ENCODE measurements at regions not wholly inside any gene's neighbourhood (a gene's known extent, or its start where the extent isn't known, plus 50 kb on each side); places are given as distances from the start of the nearest gene placed in this dataset.
"Not testable (repeated sequence)": the region's sequence is repeated elsewhere in the genome, so short reads cannot be mapped to it uniquely, and the experiment has no call there.

- DNase-seq (ENCODE audit: low spot score) = no peak
Observed at GRCh38 chr20:1825938-1826445, 69.2 kb upstream of the SIRPA start.

GRCh38 chr20:1825507-1825906 lies 69.7 kb upstream of the SIRPA start:
- DNase-seq (ENCODE audit: low spot score) = no peak

GRCh38 chr20:1824834-1825233 lies 70.4 kb upstream of the SIRPA start:
- DNase-seq (ENCODE audit: low spot score) = no peak

- DNase-seq (ENCODE audit: low spot score) = no peak
Observed at GRCh38 chr20:1824181-1824580, 71.0 kb upstream of the SIRPA start.

- no peak for DNase-seq (ENCODE audit: low spot score)
Observed at GRCh38 chr20:1823450-1823844, 71.8 kb upstream of the SIRPA start.

- DNase-seq (ENCODE audit: low spot score) = no peak
Observed at GRCh38 chr20:1822564-1823449, 72.4 kb upstream of the SIRPA start.

GRCh38 chr20:1820138-1821079 lies 74.8 kb upstream of the SIRPA start:
- DNase-seq (ENCODE audit: low spot score) = no peak

- no peak for DNase-seq (ENCODE audit: low spot score)
Observed at GRCh38 chr20:1819311-1820137, 75.7 kb upstream of the SIRPA start.

- DNase-seq (ENCODE audit: low spot score) = no peak
Observed at GRCh38 chr20:1818895-1819294, 76.3 kb upstream of the SIRPA start.

GRCh38 chr20:1818247-1818840 lies 76.9 kb upstream of the SIRPA start:
- no peak for DNase-seq (ENCODE audit: low spot score)

- no peak for DNase-seq (ENCODE audit: low spot score)
Observed at GRCh38 chr20:1817577-1818211, 77.5 kb upstream of the SIRPA start.

- no peak for DNase-seq (ENCODE audit: low spot score)
Observed at GRCh38 chr20:1816384-1817381, 78.5 kb upstream of the SIRPA start.

GRCh38 chr20:1815502-1816085 lies 79.6 kb upstream of the SIRPA start:
- no peak for DNase-seq (ENCODE audit: low spot score)

GRCh38 chr20:1814861-1815260 lies 80.3 kb upstream of the SIRPA start:
- DNase-seq (ENCODE audit: low spot score) = not testable (repeated sequence)

GRCh38 chr20:1813674-1814635 lies 81.3 kb upstream of the SIRPA start:
- DNase-seq (ENCODE audit: low spot score) = no peak

GRCh38 chr20:1813101-1813529 lies 82.1 kb upstream of the SIRPA start:
- DNase-seq (ENCODE audit: low spot score) = no peak

GRCh38 chr20:1811621-1812498 lies 83.3 kb upstream of the SIRPA start:
- DNase-seq (ENCODE audit: low spot score) = no peak
